Muscle layer of duodenum (tissue), 2 donors: ENCODE measurements at regions not wholly inside any gene's neighbourhood (a gene's known extent, or its start where the extent isn't known, plus 50 kb on each side); places are given as distances from the start of the nearest gene placed in this dataset.

Experiments used
- H3K27ac ChIP-seq: one replicate; pipeline ENCODE4 v1.7.0; 2013; ENCODE audit warnings: mild to moderate bottlenecking, low read length
- H3K27me3 ChIP-seq: one replicate; pipeline ENCODE4 v1.7.0; 2013; ENCODE audit warnings: low read depth, mild to moderate bottlenecking, control low read depth, low read length
- H3K36me3 ChIP-seq, 2 donors: one replicate each; pipeline ENCODE4 v1.7.0; 2013; ENCODE audit warnings: low read length in 2 of 2, control low read depth in 1 of 2, mild to moderate bottlenecking in 1 of 2; ENCODE audit not compliant: insufficient read depth in 2 of 2, control insufficient read depth in 1 of 2
- H3K4me1 ChIP-seq, 2 donors: one replicate each; pipeline ENCODE4 v1.7.0; 2013; ENCODE audit warnings: low read length in 2 of 2, mild to moderate bottlenecking in 2 of 2, control low read depth in 1 of 2, moderate library complexity in 1 of 2; ENCODE audit not compliant: insufficient read depth in 2 of 2, control insufficient read depth in 1 of 2
- H3K4me3 ChIP-seq, 2 donors: one replicate each; pipeline ENCODE4 v1.7.0; 2013; ENCODE audit warnings: low read length in 2 of 2, low read depth in 1 of 2, mild to moderate bottlenecking in 1 of 2
- H3K9me3 ChIP-seq, 2 donors: one replicate each; pipeline ENCODE4 v1.7.0; 2013; ENCODE audit warnings: low read length in 2 of 2, control low read depth in 1 of 2, mild to moderate bottlenecking in 1 of 2; ENCODE audit not compliant: control insufficient read depth in 1 of 2
- donor health status: healthy.

GRCh38 chr1:37262439-37263170 is 211.8 kb upstream of the ZC3H12A start:
- Histone ChIP-seq H3K27ac (no peak overlapping the region), H3K9me3 (peaks cover 0 to 10% of the 10 kb centered on the region in 2 donors), H3K27me3 (peaks cover 4% of the 10 kb centered on the region), H3K4me1 (no peaks in the 10 kb centered on the region), H3K36me3 (no peaks in the 10 kb centered on the region), H3K4me3 (no peak overlapping the region)

- Histone ChIP-seq H3K27me3 (no peaks in the 10 kb centered on the region), H3K9me3 (peaks cover 0 to 10% of the 10 kb centered on the region in 2 donors), H3K4me3 (no peak overlapping the region), H3K36me3 (no peaks in the 10 kb centered on the region), H3K27ac (no peak overlapping the region), H3K4me1 (no peaks in the 10 kb centered on the region)
Observed at GRCh38 chr1:37265156-37265555, 209.2 kb upstream of the ZC3H12A start.

GRCh38 chr1:37265786-37266667 is 208.4 kb upstream of the ZC3H12A start:
- H3K36me3 ChIP-seq: no peaks in the 10 kb centered on the region
- no peak overlapping the region for H3K4me3 ChIP-seq
- H3K4me1 ChIP-seq: no peaks in the 10 kb centered on the region
- H3K27me3 ChIP-seq: no peaks in the 10 kb centered on the region
- H3K9me3 ChIP-seq: peaks cover 0 to 10% of the 10 kb centered on the region in 2 donors
- H3K27ac ChIP-seq: no peak overlapping the region

- no peaks in the 10 kb centered on the region for H3K36me3 ChIP-seq
Observed at GRCh38 chr1:37267111-37267835, 207.1 kb upstream of the ZC3H12A start.

GRCh38 chr1:37270639-37271038 is 203.7 kb upstream of the ZC3H12A start:
- peaks cover 3% of the 10 kb centered on the region for H3K27me3 ChIP-seq
- H3K27ac ChIP-seq: no peak overlapping the region
- H3K4me3 ChIP-seq: no peak overlapping the region
- H3K9me3 ChIP-seq: no peaks in the 10 kb centered on the region
- H3K36me3 ChIP-seq: no peaks in the 10 kb centered on the region
- H3K4me1 ChIP-seq: no peaks in the 10 kb centered on the region

More at GRCh38 chr1:37267111-37267835, 207.1 kb upstream of the ZC3H12A start:
- Histone ChIP-seq H3K4me3 (no peak overlapping the region), H3K27ac (no peak overlapping the region), H3K27me3 (no peaks in the 10 kb centered on the region), H3K9me3 (peaks cover 0 to 10% of the 10 kb centered on the region in 2 donors), H3K4me1 (no peaks in the 10 kb centered on the region)

- Histone ChIP-seq H3K27ac (no peak overlapping the region), H3K27me3 (peaks cover 3% of the 10 kb centered on the region), H3K4me1 (no peaks in the 10 kb centered on the region), H3K36me3 (no peaks in the 10 kb centered on the region), H3K4me3 (no peak overlapping the region), H3K9me3 (no peaks in the 10 kb centered on the region)
Observed at GRCh38 chr1:37272626-37273025, 201.8 kb upstream of the ZC3H12A start.

- H3K27ac ChIP-seq: no peak overlapping the region
- H3K9me3 ChIP-seq: peaks cover 0 to under 1% of the 10 kb centered on the region in 2 donors
- H3K27me3 ChIP-seq: peaks cover 6% of the 10 kb centered on the region
- no peak overlapping the region for H3K4me3 ChIP-seq
- H3K36me3 ChIP-seq: no peaks in the 10 kb centered on the region
- H3K4me1 ChIP-seq: no peaks in the 10 kb centered on the region
Observed at GRCh38 chr1:37274486-37274885, 199.9 kb upstream of the ZC3H12A start.

GRCh38 chr1:37274938-37275631 is 199.3 kb upstream of the ZC3H12A start:
- Histone ChIP-seq H3K4me3 (no peak overlapping the region), H3K27me3 (peaks cover 6% of the 10 kb centered on the region), H3K27ac (no peak overlapping the region), H3K36me3 (no peaks in the 10 kb centered on the region), H3K9me3 (peaks cover 0 to 5% of the 10 kb centered on the region in 2 donors), H3K4me1 (no peaks in the 10 kb centered on the region)

GRCh38 chr1:37277366-37277765 is 197.0 kb upstream of the ZC3H12A start:
- peaks cover 6% of the 10 kb centered on the region for H3K27me3 ChIP-seq
- no peaks in the 10 kb centered on the region for H3K4me1 ChIP-seq
- H3K4me3 ChIP-seq: no peak overlapping the region
- H3K9me3 ChIP-seq: peaks cover 0 to 11% of the 10 kb centered on the region in 2 donors
- H3K27ac ChIP-seq: no peak overlapping the region
- H3K36me3 ChIP-seq: no peaks in the 10 kb centered on the region

GRCh38 chr1:37281354-37281753 is 193.0 kb upstream of the ZC3H12A start:
- Histone ChIP-seq H3K4me1 (no peaks in the 10 kb centered on the region), H3K27me3 (peaks cover 3% of the 10 kb centered on the region), H3K4me3 (no peak overlapping the region), H3K36me3 (no peaks in the 10 kb centered on the region), H3K27ac (no peak overlapping the region), H3K9me3 (peaks cover 0 to 11% of the 10 kb centered on the region in 2 donors)
